ENCODE measurements at regions not wholly inside any gene's neighbourhood (a gene's known extent, or its start where the extent isn't known, plus 50 kb on each side); places are given as distances from the start of the nearest gene placed in this dataset.
A peak's percentile ranks its signal among the peaks of the same experiment; 100 is the strongest.

DNA sequence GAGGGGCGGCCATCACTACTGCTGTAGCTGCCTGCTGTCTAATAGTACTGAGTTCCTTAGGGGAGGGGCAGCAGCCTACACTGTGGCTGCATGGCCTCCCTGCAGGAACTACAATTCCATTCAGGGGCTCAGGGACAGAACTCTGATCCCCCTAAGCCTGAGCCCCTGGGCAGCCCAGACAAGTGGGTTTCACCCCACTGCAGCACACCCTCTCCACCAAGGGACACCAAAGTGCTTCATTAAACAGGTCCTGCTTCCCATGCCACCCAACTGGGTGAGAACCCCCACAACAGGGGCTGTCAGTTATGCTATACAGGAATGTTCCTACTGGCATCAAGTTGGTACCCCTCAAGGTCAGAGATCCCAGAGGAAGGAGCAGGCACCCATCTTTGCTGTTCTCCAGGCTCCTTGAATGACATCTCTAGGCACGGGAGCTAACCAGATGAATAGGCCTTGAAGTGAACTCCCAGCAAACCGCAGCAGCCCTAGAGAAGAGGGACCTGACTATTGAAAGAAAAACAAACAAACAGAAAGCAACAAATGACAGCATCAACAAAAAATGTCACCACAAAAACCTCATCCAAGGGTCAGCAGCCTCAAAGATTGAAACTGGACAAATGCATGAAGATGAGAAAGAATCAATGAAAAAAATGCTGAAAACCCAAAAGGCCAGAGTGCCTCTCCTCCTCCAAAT, 437.4 kb downstream of the NUF2 start:
- DNase-seq: no peak

DNA sequence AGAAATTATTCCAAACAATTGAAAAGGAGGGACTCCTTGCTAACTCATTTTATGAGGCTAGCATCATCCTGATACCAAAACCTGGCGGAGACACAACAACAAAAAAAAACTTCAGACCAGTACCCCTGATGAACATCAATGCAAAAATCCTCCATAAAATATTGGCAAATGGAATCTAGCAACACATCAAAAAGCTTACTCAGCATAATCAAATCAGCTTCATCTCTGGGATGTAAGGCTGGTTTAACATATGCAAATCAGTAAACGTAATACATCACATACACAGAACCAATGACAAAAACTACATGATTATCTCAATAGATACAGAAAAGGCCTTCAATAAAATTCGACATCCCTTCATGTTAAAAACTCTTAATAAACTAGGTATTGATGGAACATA, 440.1 kb downstream of the NUF2 start:
- no peak for DNase-seq

DNA sequence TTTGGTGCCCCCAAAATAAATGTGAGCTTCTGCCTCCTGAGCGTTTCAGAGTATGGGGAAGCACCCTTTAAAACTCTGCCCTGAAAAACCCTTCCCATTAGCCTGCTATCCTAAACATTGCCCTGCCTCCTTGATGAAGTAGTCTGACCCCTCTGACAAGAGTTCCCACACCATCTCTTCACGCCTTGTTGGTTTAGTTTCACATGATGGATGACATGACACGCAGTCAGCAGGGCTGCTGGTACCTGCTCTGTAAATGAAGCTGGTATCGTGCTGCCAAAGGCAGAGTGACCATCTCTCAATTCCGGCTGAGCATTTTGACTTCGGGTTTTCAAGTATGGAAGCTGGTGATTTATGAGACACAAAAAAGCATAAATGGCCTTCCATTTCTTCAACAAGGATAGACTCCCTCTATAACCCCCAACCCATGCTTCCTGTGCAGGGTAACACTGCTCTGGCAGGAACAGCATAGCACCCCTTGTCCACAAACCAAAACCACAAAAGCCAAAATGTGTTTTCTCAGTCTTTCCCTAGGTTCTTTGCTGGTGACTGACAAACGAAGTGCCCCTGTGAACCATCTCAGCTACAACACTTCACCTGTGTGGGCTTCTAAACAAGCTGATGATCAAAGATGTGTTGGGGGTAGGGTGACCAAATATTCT, 444.6 kb downstream of the NUF2 start:
- DNase-seq: no peak

DNA sequence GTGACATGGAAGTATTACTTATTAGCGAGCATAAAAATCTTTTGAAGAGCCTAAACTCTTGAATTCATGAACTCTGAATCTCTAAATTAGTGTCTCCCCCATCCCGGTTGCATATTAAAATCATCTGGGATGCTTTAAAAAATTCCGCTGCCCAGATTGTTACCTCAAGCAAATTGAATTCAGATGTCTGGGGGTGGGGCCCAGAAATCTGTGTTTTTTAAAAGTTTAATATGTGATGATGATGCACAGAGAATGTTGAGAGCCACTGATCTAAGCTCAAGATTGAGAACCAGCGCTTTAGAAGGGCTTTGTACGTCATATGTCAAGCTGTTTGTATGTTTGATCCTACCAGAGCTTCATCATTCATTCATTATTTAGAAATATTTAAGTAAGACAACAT, 446.8 kb downstream of the NUF2 start:
- DNase-seq: peak; percentile 74

DNA sequence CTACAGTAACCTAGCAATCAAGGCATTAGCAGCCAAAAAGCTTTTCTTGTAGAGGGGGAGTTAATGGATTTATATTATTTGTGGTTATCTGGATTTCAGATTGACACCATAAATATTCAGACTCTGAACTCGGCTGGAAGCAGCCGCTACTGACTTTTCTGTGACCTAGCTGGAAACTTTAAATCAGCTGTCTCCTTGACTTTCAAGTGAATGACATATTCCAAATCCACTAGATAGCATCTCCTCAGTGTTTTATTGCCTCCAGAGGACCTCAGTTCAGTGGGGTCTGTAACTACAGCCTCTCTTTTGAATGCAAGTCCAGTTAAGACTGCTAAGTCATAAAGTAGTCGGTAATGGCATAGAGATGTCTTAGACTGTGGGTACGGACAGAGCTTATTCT, 448.5 kb downstream of the NUF2 start:
- DNase-seq: peak; percentile 27

DNA sequence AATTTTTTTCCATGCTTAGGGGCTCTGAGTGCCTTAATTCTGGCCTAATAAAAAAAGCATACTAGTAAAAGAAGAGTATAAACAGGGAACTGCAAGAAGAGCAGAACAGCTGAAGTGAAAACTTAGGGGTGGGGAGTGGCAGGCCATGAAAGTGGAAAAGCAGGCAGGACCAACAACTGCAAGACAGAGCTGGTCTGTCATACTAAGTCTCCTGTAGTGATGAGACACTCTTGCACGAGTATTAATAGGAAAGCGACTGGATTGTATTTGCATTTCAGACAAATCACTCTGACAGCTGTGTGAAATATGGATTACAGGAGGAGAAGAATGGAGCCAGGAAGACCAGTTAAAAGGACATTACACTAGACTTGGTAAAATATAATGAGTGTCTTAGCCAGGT, 449.9 kb downstream of the NUF2 start:
- DNase-seq: no peak

DNA sequence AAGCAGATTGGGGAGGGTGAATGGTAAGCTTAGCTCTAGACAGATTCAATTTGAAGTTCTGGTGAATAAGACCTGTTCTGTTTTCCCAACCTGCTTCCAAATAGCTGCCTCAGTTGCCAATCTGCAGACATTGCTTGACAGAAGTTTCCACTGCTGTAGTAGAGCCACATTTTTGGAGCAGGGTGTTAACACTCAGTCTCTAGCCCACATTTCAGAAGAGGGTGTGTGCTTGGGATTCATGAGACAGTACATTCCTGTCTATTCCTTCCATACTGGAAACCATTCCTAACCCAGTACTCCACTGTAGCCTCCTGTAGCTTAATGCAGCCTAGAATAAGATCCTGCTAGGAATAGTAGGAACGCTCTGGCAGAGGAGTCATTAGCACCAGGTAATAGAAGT, 450.5 kb downstream of the NUF2 start:
- DNase-seq: no peak

DNA sequence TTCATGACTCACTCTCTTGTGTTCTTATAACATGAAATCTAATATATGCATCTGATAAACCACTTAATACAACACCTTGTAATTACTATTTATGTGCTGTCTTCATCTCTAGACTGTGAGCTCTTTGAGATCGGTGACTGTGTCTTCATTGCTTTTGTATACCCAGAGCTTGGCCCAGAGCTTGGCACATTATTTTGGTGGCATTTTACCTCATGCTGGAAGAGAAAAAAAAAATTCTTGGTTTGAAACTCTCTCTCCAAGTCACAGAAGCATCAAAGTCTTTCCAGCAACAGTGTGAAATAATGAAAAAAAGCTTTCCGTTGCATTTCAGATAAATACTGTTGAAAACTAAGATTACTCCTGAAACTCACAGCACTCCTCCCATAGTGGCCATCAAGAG, 451.6 kb downstream of the NUF2 start:
- DNase-seq: no peak

DNA sequence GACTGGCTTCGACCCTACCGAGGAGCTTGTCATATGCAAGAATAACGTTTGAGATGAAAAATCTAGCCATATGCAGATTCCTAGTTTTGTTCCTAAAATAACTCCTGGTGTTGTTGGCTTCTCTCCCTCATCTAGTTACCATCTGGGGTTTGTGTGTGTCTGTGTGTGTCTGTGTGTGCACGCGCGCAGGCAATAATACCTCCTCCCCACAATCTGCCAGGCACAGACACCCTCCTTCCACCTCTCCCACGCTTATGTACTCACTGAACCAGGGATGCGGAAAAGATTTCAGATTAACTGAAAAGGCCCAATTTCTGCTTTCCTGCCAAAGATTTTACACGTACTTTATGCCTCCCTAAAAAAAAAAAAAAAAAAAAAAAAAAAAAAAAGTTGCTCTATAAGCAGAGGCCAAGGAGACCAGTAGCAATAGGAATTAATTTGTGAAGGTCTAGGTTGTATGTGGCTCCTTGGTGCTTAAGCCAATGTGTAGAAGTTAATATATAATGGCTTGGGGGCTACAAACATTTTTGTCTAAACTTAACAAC, 452.7 kb downstream of the NUF2 start:
- DNase-seq: no peak

DNA sequence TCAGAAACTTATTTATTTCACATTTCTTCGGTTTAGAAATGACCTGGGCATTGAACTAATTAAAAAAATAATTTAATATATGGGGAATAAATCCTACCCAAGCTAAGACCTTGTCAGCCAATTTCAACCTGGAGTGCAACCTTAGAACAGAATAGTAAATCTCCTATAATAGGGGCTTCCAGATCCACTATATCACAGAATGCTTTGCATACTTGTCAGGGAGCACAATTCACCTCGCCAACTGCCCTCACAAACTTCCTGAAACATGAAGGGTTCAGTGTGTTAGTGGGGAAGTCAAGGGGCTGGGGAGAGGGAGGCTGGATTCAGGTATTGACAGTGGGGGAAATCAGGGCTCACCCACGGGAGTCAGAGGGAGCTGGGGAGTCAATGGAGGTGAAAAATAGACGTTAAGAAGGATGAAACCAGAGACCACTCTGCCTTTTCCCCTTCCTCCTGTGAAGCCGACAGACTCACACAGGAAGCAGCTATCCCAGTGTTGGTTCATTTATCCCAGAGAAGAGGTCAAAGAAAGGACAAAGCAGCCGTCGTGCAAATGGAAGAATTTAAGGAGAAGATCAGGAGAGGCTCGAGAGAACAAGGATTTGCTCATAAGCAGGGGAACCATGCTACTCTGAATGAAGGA, 453.3 kb downstream of the NUF2 start:
- peak; percentile 25 for DNase-seq

DNA sequence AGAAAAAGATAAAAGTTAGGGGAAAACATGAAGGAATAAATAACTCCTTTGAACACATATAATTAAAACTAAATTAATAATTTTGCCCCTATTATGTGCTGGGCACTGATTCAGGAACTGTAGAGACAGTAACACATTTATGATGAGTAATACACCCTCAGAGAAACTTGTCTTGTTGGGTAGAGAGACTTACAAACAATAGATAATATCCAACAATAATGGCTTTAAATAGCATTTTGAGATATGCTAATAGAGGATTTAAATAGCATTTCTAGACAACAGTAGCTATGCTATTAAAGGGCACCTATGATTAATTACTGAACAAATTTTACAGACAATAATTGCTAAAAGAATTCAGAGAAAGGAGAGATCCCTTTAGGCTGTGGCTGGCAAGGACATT, 455.5 kb downstream of the NUF2 start:
- no peak for DNase-seq

DNA sequence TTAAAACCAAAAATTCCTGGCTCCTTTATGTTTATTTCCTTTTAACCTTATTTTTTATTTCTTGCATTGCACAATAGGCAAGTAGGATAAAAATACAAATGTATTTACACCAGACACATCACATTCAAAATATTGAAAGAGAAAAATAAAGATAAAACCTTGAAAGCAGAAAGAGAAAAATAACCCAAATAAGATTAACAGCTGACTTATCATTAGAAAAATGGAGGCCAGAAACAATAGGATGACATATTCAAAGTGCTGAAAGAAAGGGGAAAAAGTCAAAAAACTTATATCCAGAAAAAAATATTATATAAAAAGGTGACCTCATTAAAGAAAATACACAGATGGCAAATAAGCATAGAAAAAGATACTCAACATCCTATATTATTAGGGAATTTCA, 459.4 kb downstream of the NUF2 start:
- DNase-seq: no peak

DNA sequence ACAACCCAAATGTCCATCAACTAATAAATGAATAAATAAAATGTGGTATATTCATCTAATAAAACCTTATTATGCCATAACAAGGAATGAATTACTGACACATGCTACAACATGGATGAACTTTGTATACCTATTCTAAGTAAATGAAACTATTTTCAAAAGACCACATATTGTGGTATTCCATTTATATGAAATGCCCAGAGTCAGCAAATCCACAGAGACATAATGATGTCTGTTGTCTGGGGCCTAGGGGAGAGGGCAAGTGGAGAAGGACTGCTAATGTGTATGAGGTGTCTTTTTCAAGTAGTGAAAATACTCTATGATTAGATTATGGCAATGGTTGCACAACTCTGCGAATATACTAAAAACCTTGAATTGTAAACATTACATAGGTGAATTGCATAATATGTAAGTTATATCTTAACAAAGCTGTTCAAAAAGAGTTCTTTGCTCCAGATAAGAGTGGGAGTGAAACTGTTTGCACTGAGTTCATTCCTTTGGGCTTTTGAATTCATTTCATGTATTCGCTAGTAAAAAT, 464.2 kb downstream of the NUF2 start:
- DNase-seq: no peak

DNA sequence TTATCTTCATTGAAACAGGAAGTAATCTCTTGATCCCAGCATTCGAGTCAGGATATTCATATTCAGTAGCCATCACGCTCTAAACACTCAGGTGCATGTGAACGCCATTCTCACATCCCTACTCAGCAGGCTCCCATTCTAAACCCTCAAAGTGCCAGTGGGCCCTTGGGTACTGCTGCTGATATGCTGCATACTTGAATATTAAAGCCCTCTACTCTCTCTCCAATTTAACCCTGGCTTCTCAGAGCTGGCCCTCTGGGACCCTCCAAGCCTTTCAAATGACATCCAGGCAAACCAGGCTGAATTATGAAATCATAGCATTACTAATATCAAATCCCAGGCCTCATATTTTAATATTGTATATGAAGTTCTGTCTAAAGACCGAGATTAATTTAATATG, 468.2 kb downstream of the NUF2 start:
- DNase-seq: no peak

DNA sequence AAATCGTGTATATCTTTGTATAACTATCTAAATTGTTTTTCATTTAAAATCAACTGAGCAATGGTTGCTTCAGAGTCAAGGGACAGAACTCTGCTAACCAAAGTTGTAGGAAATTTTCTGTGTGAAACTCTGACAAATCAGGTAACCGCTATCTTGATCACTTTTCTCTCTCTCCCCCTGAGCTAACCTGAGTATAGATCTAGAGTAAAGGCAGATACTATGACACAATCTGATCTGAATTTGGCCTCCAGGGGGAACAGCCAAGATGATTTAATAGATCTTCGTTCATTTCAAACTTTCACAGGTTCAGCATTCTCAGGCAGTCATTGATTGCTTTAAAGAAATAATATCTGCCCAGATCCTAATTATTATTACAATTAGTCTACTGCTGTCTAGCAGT, 472.8 kb downstream of the NUF2 start:
- DNase-seq: no peak

DNA sequence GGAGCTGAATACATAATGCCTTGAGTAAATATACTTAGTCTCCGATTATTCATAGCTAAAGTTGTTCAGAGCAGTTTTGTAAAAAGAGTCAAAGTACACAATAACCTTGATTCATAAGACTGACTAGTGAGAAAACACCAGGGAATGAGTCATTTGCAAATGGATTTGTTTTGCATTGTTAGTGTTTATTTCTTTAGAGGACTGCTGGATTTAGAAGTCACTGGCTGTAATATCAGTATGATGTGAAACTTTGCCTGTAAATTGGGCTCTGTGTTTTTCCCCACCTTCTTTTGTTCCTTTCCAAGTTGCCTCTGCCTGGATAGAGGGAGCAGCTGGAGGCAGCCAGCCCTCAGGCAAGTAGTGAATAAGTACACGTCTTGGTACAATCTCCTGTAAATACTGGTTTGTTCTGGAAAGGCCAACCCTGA, 474.7 kb downstream of the NUF2 start:
- no peak for DNase-seq

DNA sequence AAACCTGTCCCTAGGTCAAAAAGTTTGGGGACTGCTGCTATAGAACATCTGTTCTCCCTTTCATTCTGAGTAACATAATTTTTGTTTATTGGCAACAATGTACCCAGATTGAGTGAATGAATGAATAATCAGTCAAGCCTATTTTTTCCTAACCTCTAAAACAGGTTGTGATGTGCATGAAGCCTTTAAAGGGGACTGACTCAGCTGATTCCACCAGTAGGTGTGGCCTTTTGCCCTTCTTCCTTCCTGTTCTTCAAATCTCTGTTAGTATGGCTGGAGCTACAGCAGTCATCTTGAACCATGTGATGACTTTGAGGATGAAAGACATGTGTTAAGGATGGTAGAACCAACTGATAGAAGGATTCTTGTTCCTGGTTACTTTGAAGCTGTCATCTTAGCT, 476.1 kb downstream of the NUF2 start:
- no peak for DNase-seq

DNA sequence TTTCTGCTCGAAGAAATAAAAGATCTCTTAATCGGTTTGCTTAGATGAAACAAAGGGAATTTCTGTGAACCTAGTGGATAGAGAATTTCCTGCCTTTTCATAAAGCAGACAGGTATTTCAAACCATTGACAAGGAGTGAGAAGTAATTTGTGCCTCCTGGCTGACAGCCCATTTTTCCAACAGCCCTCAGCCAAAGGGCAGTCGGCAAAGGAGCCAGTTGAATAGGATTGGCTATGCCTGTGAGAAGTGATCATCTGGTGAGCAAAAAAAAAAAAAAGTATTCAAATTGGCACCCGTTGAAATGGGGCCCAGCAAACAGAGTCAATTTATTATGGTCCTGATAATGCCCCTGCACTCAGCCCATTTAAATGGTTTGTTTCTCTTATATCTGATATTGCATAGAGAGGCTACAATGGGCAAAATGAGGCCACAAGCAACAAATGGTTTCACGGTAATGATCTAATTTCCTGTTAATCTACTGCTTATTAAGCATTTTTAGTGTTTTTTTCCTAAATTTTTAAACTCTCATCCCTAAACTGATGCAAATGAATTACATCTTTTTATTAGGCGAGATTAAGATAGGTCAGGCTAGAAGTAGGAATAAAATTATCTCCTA, 477.5 kb downstream of the NUF2 start:
- DNase-seq: no peak

DNA sequence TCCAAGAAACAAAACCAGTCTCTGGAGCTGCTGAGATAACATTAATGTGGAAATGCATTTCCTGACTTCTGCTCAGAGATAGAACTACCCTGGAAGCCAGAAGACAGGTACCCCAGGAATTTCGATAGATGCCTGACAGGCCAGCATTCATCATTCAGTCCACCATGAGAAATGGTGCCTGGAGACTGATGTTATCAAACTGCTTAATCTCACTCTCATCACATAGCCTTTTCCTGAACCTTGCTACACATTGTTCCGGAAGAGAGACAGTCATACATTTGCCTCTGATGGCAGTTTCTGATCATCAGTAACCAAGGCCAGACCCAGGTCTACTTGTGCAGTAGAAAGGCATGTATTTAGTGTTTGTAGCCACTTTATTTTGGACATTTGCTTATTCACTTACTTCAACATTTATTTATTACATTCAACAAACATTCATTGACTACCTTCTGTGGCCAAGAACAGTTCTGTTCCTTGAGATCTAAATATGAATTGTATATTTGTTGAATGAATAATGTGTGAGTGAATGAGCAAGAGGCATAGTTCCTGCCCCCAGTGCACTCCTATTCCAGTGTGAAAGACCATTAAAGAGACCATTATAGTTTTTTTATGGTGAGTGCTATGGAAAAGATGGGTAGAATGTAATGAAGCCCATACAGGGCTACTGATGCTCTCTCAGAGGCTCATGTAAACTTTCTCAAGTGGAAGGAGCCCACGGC, 485.7 kb downstream of the NUF2 start:
- DNase-seq: no peak

DNA sequence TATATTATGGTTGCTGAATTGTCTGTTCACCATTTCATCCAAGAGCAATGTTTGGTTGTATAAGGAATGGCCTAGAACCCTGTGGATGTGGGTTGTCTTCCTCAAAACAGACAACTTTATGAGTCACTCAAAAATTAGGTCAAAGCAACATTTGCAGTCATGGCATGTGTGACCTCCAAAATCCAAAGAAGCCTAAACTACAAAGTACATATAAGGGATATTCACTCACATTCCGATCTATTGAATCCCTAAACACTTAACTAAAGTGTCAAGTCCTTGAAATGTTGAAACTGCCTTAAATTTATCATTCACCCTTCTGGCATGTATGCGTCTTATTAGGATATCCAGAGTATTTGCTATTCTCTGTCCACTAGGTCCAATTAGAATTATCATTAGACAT, 491.5 kb downstream of the NUF2 start:
- DNase-seq: peak; percentile 66

DNA sequence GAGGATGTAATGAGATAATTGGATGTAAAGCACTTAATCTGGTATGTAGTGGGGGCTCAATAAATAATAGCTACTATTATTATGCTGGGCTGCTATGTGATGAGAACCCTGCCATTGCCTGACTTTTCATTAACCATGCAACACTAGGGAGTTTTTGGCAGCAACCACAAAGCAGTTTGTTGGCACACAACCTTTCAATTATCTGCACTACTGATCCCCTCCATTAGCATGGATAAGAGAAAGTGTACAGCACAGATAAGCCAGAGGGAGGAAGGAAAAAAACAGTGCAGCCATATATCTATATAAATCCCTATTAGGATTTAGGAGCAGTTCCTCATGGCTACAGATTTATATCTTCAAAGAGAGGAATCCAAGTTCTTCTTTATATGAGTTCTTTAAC, 498.5 kb downstream of the NUF2 start:
- no peak for DNase-seq

DNA sequence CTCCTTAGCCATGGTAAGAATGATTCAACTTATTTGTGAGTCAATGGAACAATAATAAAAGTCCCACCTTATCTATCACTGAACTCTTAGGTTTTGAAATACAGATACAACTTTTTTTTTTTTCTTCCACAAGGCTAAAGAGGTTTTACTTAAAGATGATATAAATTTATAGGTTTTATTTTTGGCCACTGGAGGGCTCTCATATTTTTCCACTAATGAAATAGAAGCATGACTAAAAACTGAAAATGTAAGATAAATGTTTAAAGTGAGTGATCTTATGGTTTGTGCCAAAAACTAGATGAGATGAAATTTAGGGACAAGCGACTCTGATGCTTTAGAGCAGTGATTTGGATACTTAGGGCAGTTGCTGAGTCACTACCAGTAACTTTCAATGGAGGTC, 499.0 kb downstream of the NUF2 start:
- DNase-seq: peak; percentile 31

DNA sequence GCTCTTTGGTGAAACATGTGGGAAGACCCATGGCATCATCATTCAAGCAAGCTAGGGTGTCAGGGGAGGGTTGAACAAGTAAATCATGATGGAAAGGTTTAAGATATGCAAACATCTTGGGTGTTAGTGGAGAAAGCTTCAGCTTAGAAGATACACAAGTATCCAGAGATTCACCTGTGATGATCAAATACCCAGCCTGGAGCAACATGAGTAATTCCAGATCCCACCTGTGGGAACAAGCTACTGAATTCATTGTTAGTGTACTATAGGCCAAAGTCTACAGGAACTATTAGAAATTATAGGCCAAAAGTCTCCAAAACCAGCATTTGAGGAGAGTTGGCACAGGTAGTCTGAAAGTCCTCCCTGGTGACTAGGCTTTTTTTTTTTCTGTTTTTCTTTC, 499.9 kb downstream of the NUF2 start:
- no peak for DNase-seq
